GM23338 (cell line): ENCODE measurements at regions not wholly inside any gene's neighbourhood (a gene's known extent, or its start where the extent isn't known, plus 50 kb on each side); places are given as distances from the start of the nearest gene placed in this dataset.

ENCODE experiments used
- ATAC-seq: fragments of 200-7000 bp; cut with Tn5 transposase; 3 replicates; pipeline ENCODE4 v1.9.1; 2020
- DNase-seq: peaks from one replicate; pipeline ENCODE4 v3.0.0-alpha.2; 2015; ENCODE audit warnings: low spot score
- H2AFZ ChIP-seq: fragments of 200-600 bp; sonication (generic); 2 replicates; pipeline ENCODE4 v1.8.0; 2016; ENCODE audit warnings: antibody characterized with exemption, mild to moderate bottlenecking, moderate library complexity
- H3F3A ChIP-seq: fragments of 200-600 bp; sonication (generic); replicated peaks from 2 replicates; pipeline ENCODE4 v1.8.0; 2017; ENCODE audit warnings: antibody characterized with exemption, mixed run types, low read depth
- H3K27ac ChIP-seq: fragments of 200-600 bp; sonication (generic); 2 replicates; pipeline ENCODE4 v1.6.1; 2016; ENCODE audit warnings: low read depth
- H3K27me3 ChIP-seq: fragments of 200-600 bp; sonication (generic); 2 replicates; pipeline ENCODE4 v1.8.0; 2016; ENCODE audit warnings: mild to moderate bottlenecking, mixed run types, moderate library complexity; ENCODE audit not compliant: insufficient read depth
- H3K36me3 ChIP-seq: fragments of 200-600 bp; sonication (generic); 2 replicates; pipeline ENCODE4 v1.8.0; 2016; ENCODE audit warnings: mild to moderate bottlenecking; ENCODE audit not compliant: insufficient read depth
- H3K4me1 ChIP-seq: fragments of 200-600 bp; sonication (generic); 2 replicates; pipeline ENCODE4 v1.8.0; 2016; ENCODE audit warnings: mild to moderate bottlenecking, moderate library complexity; ENCODE audit not compliant: insufficient read depth
- H3K4me2 ChIP-seq: fragments of 200-600 bp; sonication (generic); 2 replicates; pipeline ENCODE4 v1.7.1; 2017; ENCODE audit warnings: mixed run types
- H3K4me3 ChIP-seq: fragments of 200-600 bp; sonication (generic); 2 replicates; pipeline ENCODE4 v1.6.1; 2016; ENCODE audit warnings: mixed run types
- H3K79me2 ChIP-seq: fragments of 200-600 bp; sonication (generic); replicated peaks from 2 replicates; pipeline ENCODE4 v1.8.0; 2017; ENCODE audit warnings: mild to moderate bottlenecking; ENCODE audit not compliant: insufficient read depth
- H3K9me2 ChIP-seq: fragments of 200-600 bp; sonication (generic); 2 replicates; pipeline ENCODE4 v1.8.0; 2017; ENCODE audit not compliant: insufficient read depth
- H4K20me1 ChIP-seq: fragments of 200-600 bp; sonication (generic); replicated peaks from 2 replicates; pipeline ENCODE4 v1.8.0; 2017; ENCODE audit warnings: mild to moderate bottlenecking; ENCODE audit not compliant: insufficient read depth
- H3K27ac Mint-ChIP-seq: 2 replicates; pipeline ENCODE4 v1.8.0; 2020; ENCODE audit warnings: inconsistent platforms, mild to moderate bottlenecking, moderate library complexity, mixed read lengths
- H3K27me3 Mint-ChIP-seq: 3 replicates; pipeline ENCODE4 v1.8.0; 2022; ENCODE audit warnings: low read depth, mild to moderate bottlenecking, moderate library complexity, mixed read lengths, inconsistent platforms; ENCODE audit not compliant: insufficient read depth, poor library complexity
- H3K36me3 Mint-ChIP-seq: 3 replicates; pipeline ENCODE4 v1.8.0; 2021; ENCODE audit warnings: low read depth, mild to moderate bottlenecking, inconsistent platforms, moderate library complexity, mixed read lengths
- H3K4me1 Mint-ChIP-seq: 3 replicates; pipeline ENCODE4 v1.8.0; 2020; ENCODE audit warnings: mild to moderate bottlenecking, inconsistent platforms, mixed read lengths
- H3K4me3 Mint-ChIP-seq: 3 replicates; pipeline ENCODE4 v1.8.0; 2021; ENCODE audit warnings: moderate library complexity, mild to moderate bottlenecking, inconsistent platforms, mixed read lengths
- H3K9me3 Mint-ChIP-seq: 3 replicates; pipeline ENCODE4 v1.8.0; 2020; ENCODE audit warnings: moderate library complexity, mild to moderate bottlenecking, inconsistent platforms, mixed read lengths
- CREB1 ChIP-seq: fragments of 250-450 bp; sonication (Bioruptor Pico); IDR thresholded peaks from 2 replicates; pipeline ENCODE4 v1.5.0; 2020; ENCODE audit warnings: low read depth, mild to moderate bottlenecking, moderate library complexity
- EZH2 ChIP-seq: fragments of 200-600 bp; sonication (generic); IDR thresholded peaks from one replicate; pipeline ENCODE4 v1.8.0; 2017; ENCODE audit warnings: antibody characterized with exemption, mild to moderate bottlenecking, low read depth; ENCODE audit not compliant: unreplicated experiment
- EZH2phosphoT487 ChIP-seq: fragments of 200-600 bp; sonication (generic); IDR thresholded peaks from one replicate; pipeline ENCODE4 v1.8.1; 2018; ENCODE audit warnings: antibody characterized with exemption; ENCODE audit not compliant: unreplicated experiment
- JUNB ChIP-seq: IDR thresholded peaks from one replicate; pipeline ENCODE4 v1.6.1; 2016; ENCODE audit warnings: antibody characterized with exemption; ENCODE audit not compliant: unreplicated experiment
- NANOG ChIP-seq: IDR thresholded peaks from 2 replicates; pipeline ENCODE4 v1.6.1; 2016; ENCODE audit warnings: antibody characterized with exemption, borderline replicate concordance
- POLR2AphosphoS5 ChIP-seq: IDR thresholded peaks from 2 replicates; pipeline ENCODE4 v1.6.1; 2016; ENCODE audit warnings: antibody characterized with exemption, low read depth
- STAT1 ChIP-seq: IDR thresholded peaks from one replicate; pipeline ENCODE4 v1.6.1; 2016; ENCODE audit warnings: antibody characterized with exemption; ENCODE audit not compliant: unreplicated experiment
- ZNF114 ChIP-seq: fragments of 250-450 bp; sonication (Bioruptor Pico); IDR thresholded peaks from 2 replicates; pipeline ENCODE4 v1.5.0; 2020; ENCODE audit warnings: mild to moderate bottlenecking, moderate library complexity
- ZNF331 ChIP-seq: fragments of 250-450 bp; sonication (Bioruptor Pico); IDR thresholded peaks from 2 replicates; pipeline ENCODE4 v1.5.0; 2020; ENCODE audit warnings: low read depth, mild to moderate bottlenecking, moderate library complexity
- TF ChIP-seq, protein P1 (sequence below): IDR thresholded peaks from one replicate; pipeline ENCODE4 v1.6.1; 2018; ENCODE audit warnings: antibody characterized with exemption; ENCODE audit not compliant: unreplicated experiment
- TF ChIP-seq, protein P2 (sequence below): fragments of 250-450 bp; sonication (Bioruptor Pico); IDR thresholded peaks from 2 replicates; pipeline ENCODE4 v1.5.0; 2020; ENCODE audit warnings: mild to moderate bottlenecking, moderate library complexity

DNA sequence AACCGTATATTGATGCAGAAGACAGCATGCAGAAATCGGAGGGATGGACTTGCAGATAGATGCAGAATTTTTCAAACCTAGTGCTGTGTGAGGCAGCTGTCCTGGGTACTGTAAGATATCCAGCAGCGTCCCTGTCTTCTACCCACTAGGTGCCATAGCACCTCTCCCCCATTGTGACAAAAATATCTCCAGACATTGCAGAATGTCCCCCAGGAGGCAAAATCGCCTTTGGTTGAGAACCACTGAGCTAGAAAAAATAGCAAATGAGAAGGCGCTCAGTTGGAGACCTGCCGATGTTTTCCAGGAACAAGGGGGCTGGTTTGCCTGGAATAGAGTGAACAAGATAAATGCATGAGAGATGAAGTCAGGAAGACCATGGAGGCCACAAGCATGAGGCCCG, 67.9 kb upstream of the TMEM132D start:
- Histone ChIP-seq H2AFZ (no peak overlapping the region), H3K4me2 (no peak overlapping the region), H3K4me1 (no peaks in the 10 kb centered on the region), H3K9me2 (no peaks in the 10 kb centered on the region), H3K27ac (no peak overlapping the region), H4K20me1 (no peaks in the 10 kb centered on the region), H3F3A (no peaks in the 10 kb centered on the region), H3K4me3 (no peak overlapping the region), H3K27me3 (no peaks in the 10 kb centered on the region), H3K79me2 (no peaks in the 10 kb centered on the region), H3K36me3 (peaks cover 4% of the 10 kb centered on the region; the same call in 1 of the 2 replicates)
- TF ChIP-seq ZNF114 (CRISPR knock-in tag) (no peak), EZH2 (no peak)
- Mint-ChIP-seq H3K4me1 (no peaks in the 10 kb centered on the region), H3K27ac (no peak overlapping the region), H3K27me3 (no peaks in the 10 kb centered on the region), H3K36me3 (peaks cover 37% of the 10 kb centered on the region), H3K9me3 (peaks cover 97% of the 10 kb centered on the region), H3K4me3 (no peak overlapping the region)
- DNase-seq: no peak
- no peak for ATAC-seq

DNA sequence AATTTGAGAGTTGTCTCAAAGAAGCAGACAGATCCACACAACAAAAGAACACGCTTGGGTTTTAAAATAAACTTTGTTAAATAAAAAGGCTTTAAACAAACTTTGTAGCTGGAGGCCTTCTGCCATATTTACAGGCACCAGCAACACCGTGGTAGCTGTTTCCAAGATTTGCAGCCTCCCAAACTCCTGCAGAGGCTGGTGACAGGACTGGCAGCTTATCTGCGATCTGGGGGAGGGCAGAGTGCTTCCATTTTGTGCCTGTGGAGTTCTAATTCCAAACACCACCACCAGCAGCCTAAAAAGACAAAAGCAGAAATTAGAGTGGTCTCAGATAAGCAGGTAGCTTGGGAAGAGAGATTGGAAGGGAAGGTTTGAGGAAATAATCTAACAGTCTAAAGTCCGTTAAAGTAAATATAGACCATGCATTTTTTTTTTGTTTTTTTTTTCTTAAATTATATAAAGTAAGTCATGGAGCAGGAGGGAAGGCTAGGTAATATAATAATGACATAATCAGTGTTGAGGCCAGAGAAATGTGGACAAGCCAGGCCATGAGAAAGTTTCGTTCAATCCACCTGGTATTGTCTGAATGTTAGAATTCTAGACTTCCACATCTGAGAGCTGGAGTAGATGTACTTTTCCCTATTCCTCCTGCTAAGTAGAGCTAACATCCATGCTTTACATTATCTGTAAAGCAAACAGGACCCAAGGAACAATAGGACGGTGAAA, 69.6 kb upstream of the TMEM132D start:
- Histone ChIP-seq H3K36me3 (peaks cover 4% of the 10 kb centered on the region; the same call in 1 of the 2 replicates), H3F3A (no peaks in the 10 kb centered on the region), H3K79me2 (no peaks in the 10 kb centered on the region), H3K4me2 (no peak overlapping the region), H4K20me1 (no peaks in the 10 kb centered on the region), H2AFZ (no peak overlapping the region), H3K27me3 (no peaks in the 10 kb centered on the region), H3K4me1 (no peaks in the 10 kb centered on the region), H3K4me3 (no peak overlapping the region), H3K9me2 (no peaks in the 10 kb centered on the region), H3K27ac (no peak overlapping the region)
- Mint-ChIP-seq H3K9me3 (peaks cover 97% of the 10 kb centered on the region), H3K4me1 (no peaks in the 10 kb centered on the region), H3K27ac (no peak overlapping the region), H3K4me3 (no peak overlapping the region), H3K36me3 (peaks cover 37% of the 10 kb centered on the region), H3K27me3 (no peaks in the 10 kb centered on the region)
- DNase-seq (no peak), ATAC-seq (no peak)
- TF ChIP-seq, protein P1, sequence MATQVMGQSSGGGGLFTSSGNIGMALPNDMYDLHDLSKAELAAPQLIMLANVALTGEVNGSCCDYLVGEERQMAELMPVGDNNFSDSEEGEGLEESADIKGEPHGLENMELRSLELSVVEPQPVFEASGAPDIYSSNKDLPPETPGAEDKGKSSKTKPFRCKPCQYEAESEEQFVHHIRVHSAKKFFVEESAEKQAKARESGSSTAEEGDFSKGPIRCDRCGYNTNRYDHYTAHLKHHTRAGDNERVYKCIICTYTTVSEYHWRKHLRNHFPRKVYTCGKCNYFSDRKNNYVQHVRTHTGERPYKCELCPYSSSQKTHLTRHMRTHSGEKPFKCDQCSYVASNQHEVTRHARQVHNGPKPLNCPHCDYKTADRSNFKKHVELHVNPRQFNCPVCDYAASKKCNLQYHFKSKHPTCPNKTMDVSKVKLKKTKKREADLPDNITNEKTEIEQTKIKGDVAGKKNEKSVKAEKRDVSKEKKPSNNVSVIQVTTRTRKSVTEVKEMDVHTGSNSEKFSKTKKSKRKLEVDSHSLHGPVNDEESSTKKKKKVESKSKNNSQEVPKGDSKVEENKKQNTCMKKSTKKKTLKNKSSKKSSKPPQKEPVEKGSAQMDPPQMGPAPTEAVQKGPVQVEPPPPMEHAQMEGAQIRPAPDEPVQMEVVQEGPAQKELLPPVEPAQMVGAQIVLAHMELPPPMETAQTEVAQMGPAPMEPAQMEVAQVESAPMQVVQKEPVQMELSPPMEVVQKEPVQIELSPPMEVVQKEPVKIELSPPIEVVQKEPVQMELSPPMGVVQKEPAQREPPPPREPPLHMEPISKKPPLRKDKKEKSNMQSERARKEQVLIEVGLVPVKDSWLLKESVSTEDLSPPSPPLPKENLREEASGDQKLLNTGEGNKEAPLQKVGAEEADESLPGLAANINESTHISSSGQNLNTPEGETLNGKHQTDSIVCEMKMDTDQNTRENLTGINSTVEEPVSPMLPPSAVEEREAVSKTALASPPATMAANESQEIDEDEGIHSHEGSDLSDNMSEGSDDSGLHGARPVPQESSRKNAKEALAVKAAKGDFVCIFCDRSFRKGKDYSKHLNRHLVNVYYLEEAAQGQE: no peak
- TF ChIP-seq ZNF331 (CRISPR knock-in tag): no peak
- TF ChIP-seq POLR2AphosphoS5: no peak
- no peak for TF ChIP-seq EZH2phosphoT487
- no peak for TF ChIP-seq CREB1
- TF ChIP-seq, protein P2, sequence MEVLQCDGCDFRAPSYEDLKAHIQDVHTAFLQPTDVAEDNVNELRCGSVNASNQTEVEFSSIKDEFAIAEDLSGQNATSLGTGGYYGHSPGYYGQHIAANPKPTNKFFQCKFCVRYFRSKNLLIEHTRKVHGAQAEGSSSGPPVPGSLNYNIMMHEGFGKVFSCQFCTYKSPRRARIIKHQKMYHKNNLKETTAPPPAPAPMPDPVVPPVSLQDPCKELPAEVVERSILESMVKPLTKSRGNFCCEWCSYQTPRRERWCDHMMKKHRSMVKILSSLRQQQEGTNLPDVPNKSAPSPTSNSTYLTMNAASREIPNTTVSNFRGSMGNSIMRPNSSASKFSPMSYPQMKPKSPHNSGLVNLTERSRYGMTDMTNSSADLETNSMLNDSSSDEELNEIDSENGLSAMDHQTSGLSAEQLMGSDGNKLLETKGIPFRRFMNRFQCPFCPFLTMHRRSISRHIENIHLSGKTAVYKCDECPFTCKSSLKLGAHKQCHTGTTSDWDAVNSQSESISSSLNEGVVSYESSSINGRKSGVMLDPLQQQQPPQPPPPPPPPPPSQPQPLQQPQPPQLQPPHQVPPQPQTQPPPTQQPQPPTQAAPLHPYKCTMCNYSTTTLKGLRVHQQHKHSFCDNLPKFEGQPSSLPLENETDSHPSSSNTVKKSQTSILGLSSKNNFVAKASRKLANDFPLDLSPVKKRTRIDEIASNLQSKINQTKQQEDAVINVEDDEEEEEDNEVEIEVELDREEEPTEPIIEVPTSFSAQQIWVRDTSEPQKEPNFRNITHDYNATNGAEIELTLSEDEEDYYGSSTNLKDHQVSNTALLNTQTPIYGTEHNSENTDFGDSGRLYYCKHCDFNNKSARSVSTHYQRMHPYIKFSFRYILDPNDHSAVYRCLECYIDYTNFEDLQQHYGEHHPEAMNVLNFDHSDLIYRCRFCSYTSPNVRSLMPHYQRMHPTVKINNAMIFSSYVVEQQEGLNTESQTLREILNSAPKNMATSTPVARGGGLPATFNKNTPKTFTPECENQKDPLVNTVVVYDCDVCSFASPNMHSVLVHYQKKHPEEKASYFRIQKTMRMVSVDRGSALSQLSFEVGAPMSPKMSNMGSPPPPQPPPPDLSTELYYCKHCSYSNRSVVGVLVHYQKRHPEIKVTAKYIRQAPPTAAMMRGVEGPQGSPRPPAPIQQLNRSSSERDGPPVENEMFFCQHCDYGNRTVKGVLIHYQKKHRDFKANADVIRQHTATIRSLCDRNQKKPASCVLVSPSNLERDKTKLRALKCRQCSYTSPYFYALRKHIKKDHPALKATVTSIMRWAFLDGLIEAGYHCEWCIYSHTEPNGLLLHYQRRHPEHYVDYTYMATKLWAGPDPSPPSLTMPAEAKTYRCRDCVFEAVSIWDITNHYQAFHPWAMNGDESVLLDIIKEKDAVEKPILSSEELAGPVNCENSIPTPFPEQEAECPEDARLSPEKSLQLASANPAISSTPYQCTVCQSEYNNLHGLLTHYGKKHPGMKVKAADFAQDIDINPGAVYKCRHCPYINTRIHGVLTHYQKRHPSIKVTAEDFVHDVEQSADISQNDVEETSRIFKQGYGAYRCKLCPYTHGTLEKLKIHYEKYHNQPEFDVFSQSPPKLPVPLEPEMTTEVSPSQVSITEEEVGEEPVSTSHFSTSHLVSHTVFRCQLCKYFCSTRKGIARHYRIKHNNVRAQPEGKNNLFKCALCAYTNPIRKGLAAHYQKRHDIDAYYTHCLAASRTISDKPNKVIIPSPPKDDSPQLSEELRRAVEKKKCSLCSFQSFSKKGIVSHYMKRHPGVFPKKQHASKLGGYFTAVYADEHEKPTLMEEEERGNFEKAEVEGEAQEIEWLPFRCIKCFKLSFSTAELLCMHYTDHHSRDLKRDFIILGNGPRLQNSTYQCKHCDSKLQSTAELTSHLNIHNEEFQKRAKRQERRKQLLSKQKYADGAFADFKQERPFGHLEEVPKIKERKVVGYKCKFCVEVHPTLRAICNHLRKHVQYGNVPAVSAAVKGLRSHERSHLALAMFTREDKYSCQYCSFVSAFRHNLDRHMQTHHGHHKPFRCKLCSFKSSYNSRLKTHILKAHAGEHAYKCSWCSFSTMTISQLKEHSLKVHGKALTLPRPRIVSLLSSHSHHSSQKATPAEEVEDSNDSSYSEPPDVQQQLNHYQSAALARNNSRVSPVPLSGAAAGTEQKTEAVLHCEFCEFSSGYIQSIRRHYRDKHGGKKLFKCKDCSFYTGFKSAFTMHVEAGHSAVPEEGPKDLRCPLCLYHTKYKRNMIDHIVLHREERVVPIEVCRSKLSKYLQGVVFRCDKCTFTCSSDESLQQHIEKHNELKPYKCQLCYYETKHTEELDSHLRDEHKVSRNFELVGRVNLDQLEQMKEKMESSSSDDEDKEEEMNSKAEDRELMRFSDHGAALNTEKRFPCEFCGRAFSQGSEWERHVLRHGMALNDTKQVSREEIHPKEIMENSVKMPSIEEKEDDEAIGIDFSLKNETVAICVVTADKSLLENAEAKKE (CRISPR knock-in tag): no peak
- no peak for TF ChIP-seq NANOG
- TF ChIP-seq ZNF114 (CRISPR knock-in tag): no peak
- no peak for TF ChIP-seq STAT1
- TF ChIP-seq EZH2: no peak
- no peak for TF ChIP-seq JUNB
